ENCODE measurements at regions not wholly inside any gene's neighbourhood (a gene's known extent, or its start where the extent isn't known, plus 50 kb on each side); places are given as distances from the start of the nearest gene placed in this dataset.

DNA sequence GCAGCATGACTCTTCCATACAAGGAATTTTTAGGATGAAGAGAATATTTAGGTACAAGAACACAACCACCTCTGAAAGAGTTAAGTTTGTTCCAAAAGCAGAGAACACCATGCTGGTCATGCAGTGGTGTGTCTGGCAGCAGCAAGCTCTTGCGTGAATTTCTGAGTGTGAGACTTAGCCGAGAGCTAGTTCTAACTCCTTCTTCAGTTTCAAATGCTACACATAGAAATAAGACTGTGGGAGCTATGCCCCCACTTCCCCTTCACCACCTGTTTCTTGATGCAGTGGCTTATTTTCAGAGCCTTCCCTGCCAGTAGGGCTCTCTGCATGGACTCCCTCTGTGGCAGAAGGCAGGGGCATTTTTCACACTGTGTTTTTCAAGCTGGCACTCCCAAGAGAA lies 122.9 kb upstream of the ZNF366 start:
- Histone ChIP-seq H3F3A (ENCODE audit: control insufficient read depth, insufficient read depth) (no peaks in the 10 kb centered on the region), H3K9me2 (replicated peaks; ENCODE audit: control insufficient read depth, low read length) (no peaks in the 10 kb centered on the region), H3K79me2 (ENCODE audit: control insufficient read depth, low read length) (no peaks in the 10 kb centered on the region), H4K20me1 (ENCODE audit: control insufficient read depth, insufficient read depth, low read depth, low read length) (no peaks in the 10 kb centered on the region), H3K9me3 (ENCODE audit: control insufficient read depth, insufficient read depth, low read length) (no peaks in the 10 kb centered on the region), H3K4me3 (ENCODE audit: low read length) (no peak overlapping the region), H3K27me3 (ENCODE audit: control insufficient read depth, low read length) (no peaks in the 10 kb centered on the region), H3K4me1 (ENCODE audit: control insufficient read depth, low read length) (no peaks in the 10 kb centered on the region), H3K36me3 (ENCODE audit: control insufficient read depth, low read length) (no peaks in the 10 kb centered on the region), H3K27ac (ENCODE audit: low read depth, low read length) (no peak overlapping the region), H3K4me2 (ENCODE audit: low read length) (no peak overlapping the region)
- TF ChIP-seq, protein P1, sequence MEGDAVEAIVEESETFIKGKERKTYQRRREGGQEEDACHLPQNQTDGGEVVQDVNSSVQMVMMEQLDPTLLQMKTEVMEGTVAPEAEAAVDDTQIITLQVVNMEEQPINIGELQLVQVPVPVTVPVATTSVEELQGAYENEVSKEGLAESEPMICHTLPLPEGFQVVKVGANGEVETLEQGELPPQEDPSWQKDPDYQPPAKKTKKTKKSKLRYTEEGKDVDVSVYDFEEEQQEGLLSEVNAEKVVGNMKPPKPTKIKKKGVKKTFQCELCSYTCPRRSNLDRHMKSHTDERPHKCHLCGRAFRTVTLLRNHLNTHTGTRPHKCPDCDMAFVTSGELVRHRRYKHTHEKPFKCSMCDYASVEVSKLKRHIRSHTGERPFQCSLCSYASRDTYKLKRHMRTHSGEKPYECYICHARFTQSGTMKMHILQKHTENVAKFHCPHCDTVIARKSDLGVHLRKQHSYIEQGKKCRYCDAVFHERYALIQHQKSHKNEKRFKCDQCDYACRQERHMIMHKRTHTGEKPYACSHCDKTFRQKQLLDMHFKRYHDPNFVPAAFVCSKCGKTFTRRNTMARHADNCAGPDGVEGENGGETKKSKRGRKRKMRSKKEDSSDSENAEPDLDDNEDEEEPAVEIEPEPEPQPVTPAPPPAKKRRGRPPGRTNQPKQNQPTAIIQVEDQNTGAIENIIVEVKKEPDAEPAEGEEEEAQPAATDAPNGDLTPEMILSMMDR (IDR thresholded peaks at IDR 0.05; ENCODE audit: low read depth, low read length, poor library complexity, severe bottlenecking), result no peak
- TF ChIP-seq EZH2phosphoT487 (IDR thresholded peaks at IDR 0.05; ENCODE audit: borderline replicate concordance, low read length), result no peak

DNA sequence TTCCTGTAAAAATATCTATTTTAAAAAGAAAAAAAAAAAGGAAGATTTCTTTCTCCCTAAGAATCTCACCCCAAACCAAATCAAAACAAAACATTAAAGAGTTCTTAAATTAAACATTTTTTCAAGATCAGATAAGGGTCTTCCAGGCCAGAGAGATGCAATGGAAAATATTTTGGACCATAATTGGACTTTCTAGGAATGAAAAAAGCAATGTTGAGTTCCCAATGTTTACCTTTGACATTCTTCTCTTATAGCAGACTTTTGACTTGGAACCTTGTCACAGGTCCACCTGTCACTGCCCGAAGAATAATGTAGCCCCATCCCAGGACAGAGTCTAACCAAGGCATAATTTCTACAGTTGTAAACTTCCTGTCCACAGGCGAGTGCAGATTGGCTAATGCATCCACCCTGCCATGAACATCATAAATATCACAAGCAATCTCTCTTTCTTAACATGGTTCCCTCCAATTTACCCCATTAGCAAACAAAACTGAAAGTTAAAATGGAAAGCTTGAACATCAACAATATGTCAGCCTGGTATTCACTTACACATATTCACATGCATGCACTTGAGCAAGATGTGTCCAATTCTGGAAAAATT lies 121.7 kb upstream of the ZNF366 start:
- Histone ChIP-seq H4K20me1 (ENCODE audit: control insufficient read depth, insufficient read depth, low read depth, low read length) (no peaks in the 10 kb centered on the region), H3K79me2 (ENCODE audit: control insufficient read depth, low read length) (no peaks in the 10 kb centered on the region), H3K27me3 (ENCODE audit: control insufficient read depth, low read length) (0 out of 2 replicates have a peak, but pooled peaks cover 2% of the 10 kb centered on the region), H3K9me2 (replicated peaks; ENCODE audit: control insufficient read depth, low read length) (no peaks in the 10 kb centered on the region), H3F3A (ENCODE audit: control insufficient read depth, insufficient read depth) (no peaks in the 10 kb centered on the region), H3K9me3 (ENCODE audit: control insufficient read depth, insufficient read depth, low read length) (no peaks in the 10 kb centered on the region), H3K36me3 (ENCODE audit: control insufficient read depth, low read length) (no peaks in the 10 kb centered on the region), H3K4me2 (ENCODE audit: low read length) (no peak overlapping the region), H3K27ac (ENCODE audit: low read depth, low read length) (no peak overlapping the region), H3K4me1 (ENCODE audit: control insufficient read depth, low read length) (no peaks in the 10 kb centered on the region), H3K4me3 (ENCODE audit: low read length) (no peak overlapping the region)
- TF ChIP-seq, protein P1 (IDR thresholded peaks at IDR 0.05; ENCODE audit: low read depth, low read length, poor library complexity, severe bottlenecking), result no peak
- no peak for TF ChIP-seq EZH2phosphoT487 (IDR thresholded peaks at IDR 0.05; ENCODE audit: borderline replicate concordance, low read length)

DNA sequence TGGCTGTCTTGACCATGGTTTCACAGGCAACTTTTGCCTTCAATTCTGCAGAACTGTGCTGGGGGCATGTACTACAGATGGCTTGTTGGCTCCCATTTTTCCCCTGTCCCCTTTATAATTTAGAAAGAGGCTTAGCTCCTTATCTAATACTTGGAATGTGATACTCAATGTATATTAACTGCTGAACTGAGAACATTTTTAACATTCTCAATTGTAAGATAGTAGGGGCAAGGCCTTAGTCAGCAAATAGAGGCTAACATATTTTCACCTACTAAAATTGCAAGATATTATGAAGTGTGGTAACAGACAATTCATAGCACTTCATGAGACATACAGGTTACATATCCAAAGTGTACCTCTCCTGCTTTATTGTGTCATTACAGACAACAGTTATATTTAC lies 118.1 kb upstream of the ZNF366 start:
- H3K27ac ChIP-seq (ENCODE audit: low read depth, low read length), result no peak overlapping the region
- H4K20me1 ChIP-seq (ENCODE audit: control insufficient read depth, insufficient read depth, low read depth, low read length), result no peaks in the 10 kb centered on the region
- no peaks in the 10 kb centered on the region for H3K36me3 ChIP-seq (ENCODE audit: control insufficient read depth, low read length)
- H3K4me1 ChIP-seq (ENCODE audit: control insufficient read depth, low read length), result no peaks in the 10 kb centered on the region
- no peaks in the 10 kb centered on the region for H3K9me3 ChIP-seq (ENCODE audit: control insufficient read depth, insufficient read depth, low read length)
- no peak overlapping the region for H3K4me3 ChIP-seq (ENCODE audit: low read length)
- TF ChIP-seq, protein P1 (IDR thresholded peaks at IDR 0.05; ENCODE audit: low read depth, low read length, poor library complexity, severe bottlenecking), result no peak
- TF ChIP-seq EZH2phosphoT487 (IDR thresholded peaks at IDR 0.05; ENCODE audit: borderline replicate concordance, low read length), result no peak
- H3K9me2 ChIP-seq (replicated peaks; ENCODE audit: control insufficient read depth, low read length), result no peaks in the 10 kb centered on the region
- no peaks in the 10 kb centered on the region for H3F3A ChIP-seq (ENCODE audit: control insufficient read depth, insufficient read depth)
- no peaks in the 10 kb centered on the region for H3K79me2 ChIP-seq (ENCODE audit: control insufficient read depth, low read length)
- no peak overlapping the region for H3K4me2 ChIP-seq (ENCODE audit: low read length)
- 0 out of 2 replicates have a peak, but pooled peaks cover 2% of the 10 kb centered on the region for H3K27me3 ChIP-seq (ENCODE audit: control insufficient read depth, low read length)
